GM12878 (cell line): ENCODE measurements at regions not wholly inside any gene's neighbourhood (a gene's known extent, or its start where the extent isn't known, plus 50 kb on each side); places are given as distances from the start of the nearest gene placed in this dataset.

ENCODE experiments used
- ATAC-seq: fragments of 200-7000 bp; cut with Tn5 transposase; 3 replicates; pipeline ENCODE4 v1.9.1; 2020; ENCODE audit warnings: mild to moderate bottlenecking, moderate library complexity
- BruUV-seq: library from RNA; stranded (reverse); fragments of 400-500 nt; replicated peaks from 2 replicates; lab custom pipeline; 2021; lab: Mats Ljungman, UMichigan
- CTCF ChIA-PET: fragments of 300-600 bp; sonication (Branson Sonifier 250); formaldehyde crosslinking; extraction: SDS; loops from one replicate; lab custom pipeline; 2021; ENCODE audit warnings: inconsistent platforms; lab: Yijun Ruan, JAX
- POLR2A ChIA-PET: fragments of 350-600 bp; formaldehyde crosslinking; extraction: SDS; loops from one replicate; lab custom pipeline; 2021; ENCODE audit warnings: inconsistent platforms; lab: Charles Lee
- RAD21 ChIA-PET: fragments of 300-600 bp; sonication (Branson Sonifier 250); formaldehyde crosslinking; loops from one replicate; lab custom pipeline; 2023; ENCODE audit warnings: antibody characterized with exemption; ENCODE audit not compliant: unreplicated experiment; lab: Charles Lee
- SMC1A ChIA-PET: fragments of 300-600 bp; sonication (Branson Sonifier 250); formaldehyde crosslinking; loops from one replicate; lab custom pipeline; 2023; ENCODE audit not compliant: unreplicated experiment, uncharacterized antibody; lab: Charles Lee
- DNase-seq: peaks from one replicate; pipeline ENCODE4 v3.0.0-alpha.2; 2011; ENCODE audit warnings: low read depth, low spot score
- FAIRE-seq: peaks from 3 replicates; lab custom pipeline; 2011; peaks lifted over from hg19 to GRCh38; lab: Jason Lieb, UNC
- H2AFZ ChIP-seq: 2 replicates; pipeline ENCODE4 v1.6.0; 2011; ENCODE audit warnings: low read depth, low read length, control low read depth; ENCODE audit not compliant: control insufficient read depth
- H3K27ac ChIP-seq: 2 replicates; pipeline ENCODE4 v1.5.1; 2011; ENCODE audit warnings: control low read depth; ENCODE audit not compliant: control insufficient read depth, insufficient read depth
- H3K27me3 ChIP-seq, 2 experiments: replicated peaks in 1 of 2; 2 replicates each; pipeline versions ENCODE4 v1.6.0 to v1.6.1; 2011; ENCODE audit warnings: low read length in 1 of 2; ENCODE audit not compliant: control insufficient read depth in 2 of 2, insufficient read depth in 2 of 2
- H3K36me3 ChIP-seq, 2 experiments: 2 replicates each; pipeline ENCODE4 v1.5.1; 2011; ENCODE audit warnings: low read length in 1 of 2; ENCODE audit not compliant: control insufficient read depth in 2 of 2, insufficient read depth in 2 of 2
- H3K4me1 ChIP-seq: 2 replicates; pipeline ENCODE4 v1.6.1; 2011; ENCODE audit warnings: mild to moderate bottlenecking, low read length, moderate library complexity, mixed read lengths; ENCODE audit not compliant: control insufficient read depth, insufficient read depth
- H3K4me2 ChIP-seq: 2 replicates; pipeline ENCODE4 v1.6.0; 2011; ENCODE audit warnings: control low read depth; ENCODE audit not compliant: control insufficient read depth, insufficient read depth
- H3K4me3 ChIP-seq: fragments of 200-600 bp; sonication (generic); 2 replicates; pipeline ENCODE4 v1.5.1; 2016
- H3K79me2 ChIP-seq: 2 replicates; pipeline ENCODE4 v1.6.0; 2011; ENCODE audit warnings: low read length; ENCODE audit not compliant: control insufficient read depth, insufficient read depth
- H3K9ac ChIP-seq: 2 replicates; pipeline ENCODE4 v1.8.0; 2011; ENCODE audit warnings: low read length, control low read depth, mixed read lengths; ENCODE audit not compliant: control insufficient read depth, insufficient read depth
- H3K9me3 ChIP-seq: replicated peaks from 3 replicates; pipeline ENCODE4 v1.5.1; 2011; ENCODE audit warnings: mild to moderate bottlenecking, low read length; ENCODE audit not compliant: control insufficient read depth, insufficient read depth
- H4K20me1 ChIP-seq: 2 replicates; pipeline ENCODE4 v1.6.0; 2011; ENCODE audit not compliant: control insufficient read depth, insufficient read depth
- GABPA ChIP-seq: IDR thresholded peaks from 2 replicates; pipeline ENCODE4 v1.6.1; 2014; ENCODE audit warnings: antibody characterized with exemption, low read depth, mild to moderate bottlenecking, inconsistent platforms
- HDGF ChIP-seq: fragments of 450-650 bp; IDR thresholded peaks from 2 replicates; pipeline ENCODE4 v1.6.1; 2016; ENCODE audit warnings: antibody characterized with exemption
- MAX ChIP-seq: IDR thresholded peaks from 2 replicates; pipeline ENCODE4 v1.6.1; 2012; ENCODE audit warnings: low read depth, low read length, improper control_type of control experiment
- NFYA ChIP-seq: IDR thresholded peaks from 2 replicates; pipeline ENCODE4 v1.6.1; 2011; ENCODE audit warnings: low read depth, mild to moderate bottlenecking, low read length, improper control_type of control experiment, borderline replicate concordance
- PML ChIP-seq: IDR thresholded peaks from 2 replicates; pipeline ENCODE4 v1.6.1; 2012; ENCODE audit warnings: low read length, inconsistent platforms
- POU2F2 ChIP-seq: IDR thresholded peaks from 3 replicates; pipeline ENCODE4 v1.6.1; 2011; ENCODE audit warnings: low read depth, mild to moderate bottlenecking, low read length, borderline replicate concordance
- RELB ChIP-seq: fragments of 450-650 bp; IDR thresholded peaks from 2 replicates; pipeline ENCODE4 v1.6.1; 2017; ENCODE audit warnings: low read depth, mild to moderate bottlenecking, moderate library complexity
- SKIL ChIP-seq: fragments of 450-650 bp; IDR thresholded peaks from 2 replicates; pipeline ENCODE4 v1.6.1; 2017; ENCODE audit warnings: mild to moderate bottlenecking, low read depth, inconsistent platforms; ENCODE audit not compliant: poor library complexity, severe bottlenecking
- SREBF2 ChIP-seq: IDR thresholded peaks from 2 replicates; pipeline ENCODE4 v1.6.1; 2012; ENCODE audit warnings: mild to moderate bottlenecking, low read length
- SRF ChIP-seq, 2 experiments: IDR thresholded peaks; 2 replicates each; pipeline ENCODE4 v1.6.1; 2011; ENCODE audit warnings: low read depth in 2 of 2, low read length in 2 of 2, mild to moderate bottlenecking in 1 of 2, moderate library complexity in 1 of 2
- STAT3 ChIP-seq: IDR thresholded peaks from 2 replicates; pipeline ENCODE4 v1.6.1; 2011; ENCODE audit warnings: low read depth, low read length, improper control_type of control experiment
- ZBTB33 ChIP-seq: fragments of 450-650 bp; IDR thresholded peaks from 2 replicates; pipeline ENCODE4 v1.6.1; 2017; ENCODE audit warnings: mild to moderate bottlenecking
- ZNF274 ChIP-seq: IDR thresholded peaks from one replicate; pipeline ENCODE4 v1.8.0; 2011; ENCODE audit not compliant: insufficient read length, insufficient read depth
- WGBS: methylation state at CpG from one replicate; pipeline ENCODE4 v1.1.6; 2016; ENCODE audit warnings: low lambda C conversion rate; ENCODE audit not compliant: insufficient replicate concordance, insufficient coverage; ENCODE audit errors: missing lambda C conversion rate; 5-methylcytosine and 5-hydroxymethylcytosine counted together
- in situ Hi-C: fragments of 300-500 bp; cut with MboI; formaldehyde crosslinking; loops from 9 replicates; pipeline ENCODE4 v1.14.3; 2018; ENCODE audit warnings: mixed read lengths
- intact Hi-C: fragments of 100-400 bp; cut with micrococcal nuclease; formaldehyde crosslinking; loops from one replicate; pipeline ENCODE4 v1.14.2; 2022; ENCODE audit not compliant: unreplicated experiment

- WGBS: 23% methylated on average over 2 of the region's 2 CpGs
- no peak overlapping the region for H2AFZ ChIP-seq
- no peak for DNase-seq
- SMC1A ChIA-PET: no interaction called here
- TF ChIP-seq NFYA (no peak), MAX (no peak), SREBF2 (no peak), ZBTB33 (no peak), STAT3 (no peak), SKIL (no peak), RELB (no peak), POU2F2 (no peak), GABPA (no peak), PML (no peak), ZNF274 (no peak), SRF (IDR thresholded peaks at IDR 0.05; ENCODE audit: low read depth in 2 of 2, low read length in 2 of 2) (no peak), HDGF (no peak)
- TF ChIP-seq, all 136 proteins: peak for 0
- Histone ChIP-seq H4K20me1 (no peaks in the 10 kb centered on the region), H3K4me1 (no peaks in the 10 kb centered on the region), H3K27me3 (no peaks in the 10 kb centered on the region), H3K4me2 (no peak overlapping the region), H3K36me3 (no peaks in the 10 kb centered on the region), H3K9me3 (no peaks in the 10 kb centered on the region), H3K4me3 (no peak overlapping the region), H3K9ac (no peak overlapping the region), H3K79me2 (no peaks in the 10 kb centered on the region), H3K27ac (no peak overlapping the region)
- RAD21 ChIA-PET: no interaction called here
- POLR2A ChIA-PET: no interaction called here
- CTCF ChIA-PET: no interaction called here
- BruUV-seq: no TSS peak
- no peak for FAIRE-seq
- intact Hi-C loops (no loop called here), in situ Hi-C loops (no loop called here)
- no peak for ATAC-seq
These were observed 56.4 kb upstream of the PGR start for GRCh38 chr11:101185985-101186384.
